Prostate gland (tissue), 2 donors: ENCODE measurements at regions not wholly inside any gene's neighbourhood (a gene's known extent, or its start where the extent isn't known, plus 50 kb on each side); places are given as distances from the start of the nearest gene placed in this dataset.

Source experiments
- DNase-seq: peaks from one replicate; pipeline ENCODE4 v3.0.0-alpha.2; 2019; ENCODE audit warnings: low spot score
- H3K27ac ChIP-seq, 2 donors: fragments of 200-600 bp; sonication (generic); 2 replicates each; pipeline ENCODE4 v1.5.1; 2017 to 2019
- H3K27me3 ChIP-seq: fragments of 200-600 bp; sonication (generic); replicated peaks from 2 replicates; pipeline ENCODE4 v1.5.1; 2019; ENCODE audit not compliant: insufficient read depth
- H3K36me3 ChIP-seq, 2 donors: fragments of 200-600 bp; sonication (generic); 1 replicate in 1 of 2; 2 replicates in 1 of 2; pipeline versions ENCODE4 v1.5.1 to v1.8.1; 2017 to 2019
- H3K4me1 ChIP-seq: fragments of 200-600 bp; sonication (generic); replicated peaks from 2 replicates; pipeline ENCODE4 v1.5.1; 2019
- H3K4me3 ChIP-seq, 2 donors: fragments of 200-600 bp; sonication (generic); 2 replicates each; pipeline ENCODE4 v1.5.1; 2017 to 2019
- H3K9me3 ChIP-seq: fragments of 200-600 bp; sonication (generic); 2 replicates; pipeline ENCODE4 v1.5.1; 2017
- CTCF ChIP-seq, 4 experiments: fragments of 200-600 bp in 2 of 4; fragments of 450-650 bp in 2 of 4; sonication (generic) in 2 of 4; IDR thresholded peaks; 1 replicate in 3 of 4; 2 replicates in 1 of 4; pipeline ENCODE4 v1.5.1; 2016 to 2019; ENCODE audit warnings: antibody characterized with exemption in 4 of 4, mild to moderate bottlenecking in 2 of 4, moderate library complexity in 2 of 4
- POLR2A ChIP-seq: fragments of 450-650 bp; IDR thresholded peaks from one replicate; pipeline ENCODE4 v1.6.1; 2016; ENCODE audit warnings: antibody characterized with exemption, mild to moderate bottlenecking
- POLR2AphosphoS5 ChIP-seq: sonication (generic); formaldehyde crosslinking; IDR thresholded peaks from one replicate; pipeline ENCODE4 v1.6.1; 2017; ENCODE audit warnings: antibody characterized with exemption
- WGBS: methylation state at CpG from one replicate; pipeline ENCODE4 v1.1.5; 2018; 5-methylcytosine and 5-hydroxymethylcytosine counted together
- intact Hi-C: fragments of 100-400 bp; cut with DNase I; formaldehyde crosslinking; loops from one replicate; pipeline ENCODE4 v1.14.2; 2022

DNA sequence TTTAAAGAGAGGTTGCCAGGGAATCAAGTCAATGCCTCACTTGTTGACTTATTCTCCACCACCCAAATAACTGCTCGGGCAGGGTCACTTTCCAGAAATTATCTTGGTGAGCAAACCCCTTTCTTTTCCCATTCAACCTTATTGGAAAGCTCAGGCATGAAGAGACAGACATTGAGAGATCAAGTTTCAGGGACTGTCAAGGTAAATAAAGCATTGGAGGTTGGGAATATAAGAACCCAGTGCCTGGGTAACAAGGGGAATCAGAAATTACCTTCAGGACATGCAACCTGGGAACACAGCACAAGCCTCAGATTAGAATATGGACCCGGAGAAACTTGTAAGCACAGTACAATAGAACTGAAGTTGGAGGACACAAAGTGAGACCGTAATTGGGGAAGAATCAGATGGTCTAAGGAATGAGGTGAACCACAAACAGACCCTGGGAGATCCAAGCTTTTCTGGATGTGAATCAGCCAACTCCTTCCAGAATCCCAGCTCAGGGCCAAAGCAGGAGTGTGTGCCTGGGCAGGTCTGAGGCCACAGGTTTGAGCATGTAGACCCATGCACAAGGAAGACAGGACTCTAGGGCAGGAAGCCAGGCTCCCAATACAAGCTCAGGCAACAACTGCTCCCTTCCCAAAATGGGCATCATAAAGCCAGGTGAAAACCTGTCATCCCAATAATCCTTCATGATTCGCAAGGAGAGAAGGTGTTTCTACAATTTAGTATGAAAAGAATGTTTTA is 512.8 kb downstream of the MAFB start:
- intact Hi-C loops: no loop called here
- no peaks in the 10 kb centered on the region for H3K9me3 ChIP-seq
- 34% methylated on average over 4 of the region's 4 CpGs for WGBS

GRCh38 chr20:40175296-40175695 is 513.7 kb downstream of the MAFB start:
- Histone ChIP-seq H3K36me3 (no peaks in the 10 kb centered on the region), H3K27ac (peak overlapping the region in 1 of 2 donors; percentile 27), H3K27me3 (no peaks in the 10 kb centered on the region), H3K4me3 (no peak overlapping the region), H3K9me3 (no peaks in the 10 kb centered on the region), H3K4me1 (no peaks in the 10 kb centered on the region)
- peak; percentile 10 for DNase-seq
- intact Hi-C loops: no loop called here
- TF ChIP-seq POLR2A: no peak
- no peak for TF ChIP-seq CTCF (IDR thresholded peaks at IDR 0.05)
- no peak for TF ChIP-seq POLR2AphosphoS5
- 92% methylated on average over 1 of the region's 1 CpG for WGBS

More for the DNA sequence above, 512.8 kb downstream of the MAFB start:
- no peak overlapping the region for H3K4me3 ChIP-seq
- TF ChIP-seq POLR2AphosphoS5 (peak; percentile 73), CTCF (IDR thresholded peaks at IDR 0.05) (no peak)
- H3K27me3 ChIP-seq: no peaks in the 10 kb centered on the region
- H3K4me1 ChIP-seq: no peaks in the 10 kb centered on the region
- H3K27ac ChIP-seq: peak overlapping the region in 1 of 2 donors; percentile 27
- peak; percentile 85 for DNase-seq
- no peaks in the 10 kb centered on the region for H3K36me3 ChIP-seq

- TF ChIP-seq POLR2A: no peak
- Histone ChIP-seq H3K36me3 (no peaks in the 10 kb centered on the region), H3K4me1 (no peaks in the 10 kb centered on the region), H3K4me3 (no peak overlapping the region), H3K9me3 (no peaks in the 10 kb centered on the region), H3K27ac (no peak overlapping the region), H3K27me3 (no peaks in the 10 kb centered on the region)
- WGBS: 81% methylated on average over 5 of the region's 5 CpGs
- intact Hi-C loops: no loop called here
- no peak for DNase-seq
These were observed 515.2 kb downstream of the MAFB start for GRCh38 chr20:40173872-40174271.

DNA sequence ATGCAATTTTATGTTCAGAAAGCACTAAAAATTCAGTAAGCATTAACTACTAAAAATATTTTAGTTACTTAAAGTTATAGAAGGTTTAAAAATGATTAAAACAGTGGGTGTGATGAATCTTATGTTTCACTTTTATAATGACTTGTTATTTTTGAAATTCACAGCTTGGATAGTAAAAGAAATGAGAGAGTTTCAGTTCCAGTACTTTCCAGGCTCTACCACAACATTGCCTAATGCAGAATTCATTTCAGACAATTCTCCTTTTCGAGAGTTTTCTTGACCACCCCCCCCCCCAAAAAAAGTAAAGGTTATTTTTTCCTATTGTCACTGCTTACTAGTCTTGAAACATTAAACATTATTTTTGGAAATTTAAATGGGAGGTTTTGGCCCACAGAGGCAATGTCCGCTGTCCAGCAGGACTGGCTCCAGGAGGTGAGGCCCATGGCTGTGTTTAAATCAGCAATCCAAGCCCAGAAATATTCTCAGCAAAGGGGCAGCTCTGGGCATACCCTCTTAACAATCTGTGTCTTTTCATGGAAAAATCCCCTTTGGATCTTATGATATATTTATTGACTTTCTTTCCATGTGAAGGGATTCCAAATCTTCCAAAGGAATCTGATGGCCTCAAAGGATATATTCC is 519.9 kb downstream of the MAFB start:
- Histone ChIP-seq H3K36me3 (no peaks in the 10 kb centered on the region), H3K27me3 (no peaks in the 10 kb centered on the region), H3K9me3 (no peaks in the 10 kb centered on the region), H3K4me3 (no peak overlapping the region), H3K27ac (no peak overlapping the region), H3K4me1 (no peaks in the 10 kb centered on the region)
- TF ChIP-seq POLR2A (no peak), CTCF (IDR thresholded peaks at IDR 0.05) (no peak), POLR2AphosphoS5 (no peak)
- no peak for DNase-seq
- WGBS: 63% methylated on average over 2 of the region's 2 CpGs
- intact Hi-C loops: no loop called here

DNA sequence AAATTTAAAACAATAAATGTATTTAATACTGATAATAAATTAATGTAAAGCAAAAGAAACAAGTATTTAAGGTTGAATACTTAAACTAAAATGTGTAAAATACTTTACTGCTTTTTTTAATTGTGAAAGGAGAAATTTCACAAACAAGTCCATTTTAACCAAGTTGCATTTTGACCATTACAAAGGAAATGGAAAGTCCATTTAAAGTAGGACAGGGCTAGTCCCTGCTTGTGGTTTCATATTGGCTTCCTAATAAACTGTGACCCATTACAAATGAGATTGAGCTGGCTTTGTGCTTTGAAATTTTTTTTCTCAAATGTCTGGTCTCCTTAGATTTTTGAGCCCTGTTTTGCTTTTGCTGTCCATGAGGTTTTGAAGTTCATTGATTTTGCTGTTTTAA is 527.6 kb downstream of the MAFB start:
- intact Hi-C loops: no loop called here
- TF ChIP-seq POLR2AphosphoS5: no peak
- no peak for DNase-seq
- Histone ChIP-seq H3K27ac (no peak overlapping the region), H3K4me1 (no peaks in the 10 kb centered on the region), H3K4me3 (no peak overlapping the region), H3K27me3 (no peaks in the 10 kb centered on the region), H3K9me3 (no peaks in the 10 kb centered on the region), H3K36me3 (no peaks in the 10 kb centered on the region)

GRCh38 chr20:40160097-40160550 is 528.9 kb downstream of the MAFB start:
- DNase-seq: peak; percentile 46
- Histone ChIP-seq H3K27me3 (no peaks in the 10 kb centered on the region), H3K4me1 (no peaks in the 10 kb centered on the region), H3K9me3 (no peaks in the 10 kb centered on the region), H3K36me3 (no peaks in the 10 kb centered on the region), H3K27ac (no peak overlapping the region), H3K4me3 (no peak overlapping the region)
- WGBS: 72% methylated on average over 7 of the region's 7 CpGs
- TF ChIP-seq POLR2A (no peak), CTCF (IDR thresholded peaks at IDR 0.05) (peak; percentile 38 to 80 (median 66)), POLR2AphosphoS5 (peak; percentile 6)
- intact Hi-C loops: no loop called here
